Neuronal stem cell (in vitro differentiated cells): ENCODE measurements at regions not wholly inside any gene's neighbourhood (a gene's known extent, or its start where the extent isn't known, plus 50 kb on each side); places are given as distances from the start of the nearest gene placed in this dataset.

Experiments used
- DNase-seq: peaks from one replicate; pipeline ENCODE4 v3.0.0-alpha.2; 2013; ENCODE audit warnings: low spot score
- H2AFZ ChIP-seq: one replicate; pipeline ENCODE4 v1.6.1; 2013; ENCODE audit warnings: mild to moderate bottlenecking, low read length, inconsistent platforms
- H2AK5ac ChIP-seq: 2 replicates; pipeline ENCODE4 v1.6.1; 2013; ENCODE audit warnings: low read depth, mild to moderate bottlenecking, inconsistent platforms, low read length, moderate library complexity, mixed read lengths
- H2BK120ac ChIP-seq: 2 replicates; pipeline ENCODE4 v1.6.1; 2013; ENCODE audit warnings: low read depth, mild to moderate bottlenecking, inconsistent platforms, low read length, moderate library complexity, mixed read lengths
- H2BK12ac ChIP-seq: one replicate; pipeline ENCODE4 v1.6.1; 2013; ENCODE audit warnings: low read length, inconsistent platforms
- H2BK15ac ChIP-seq: 2 replicates; pipeline ENCODE4 v1.6.1; 2013; ENCODE audit warnings: mild to moderate bottlenecking, low read length, inconsistent platforms, mixed read lengths
- H2BK5ac ChIP-seq: one replicate; pipeline ENCODE4 v1.6.1; 2013; ENCODE audit warnings: inconsistent platforms, mild to moderate bottlenecking, low read length, moderate library complexity
- H3K14ac ChIP-seq: one replicate; pipeline ENCODE4 v1.6.1; 2013; ENCODE audit warnings: low read length, inconsistent platforms
- H3K18ac ChIP-seq: 2 replicates; pipeline ENCODE4 v1.6.1; 2013; ENCODE audit warnings: low read length, inconsistent platforms
- H3K23ac ChIP-seq: 2 replicates; pipeline ENCODE4 v1.6.1; 2013; ENCODE audit warnings: low read depth, mild to moderate bottlenecking, mixed read lengths, low read length, inconsistent platforms; ENCODE audit not compliant: poor library complexity
- H3K27ac ChIP-seq: replicated peaks from 3 replicates; pipeline ENCODE4 v1.5.1; 2013; ENCODE audit warnings: low read length, inconsistent platforms
- H3K27me3 ChIP-seq, 3 experiments: 2 replicates each; pipeline ENCODE4 v1.6.1; 2013; ENCODE audit warnings: low read length in 3 of 3, mild to moderate bottlenecking in 2 of 3, inconsistent platforms in 1 of 3, low read depth in 1 of 3, mixed read lengths in 1 of 3, moderate library complexity in 1 of 3; ENCODE audit not compliant: control insufficient read depth in 3 of 3, insufficient read depth in 3 of 3
- H3K36me3 ChIP-seq, 2 donors: replicated peaks in 1 of 2; 2 replicates each; pipeline ENCODE4 v1.6.1; 2013; ENCODE audit warnings: low read length in 2 of 2; ENCODE audit not compliant: control insufficient read depth in 2 of 2, insufficient read depth in 2 of 2
- H3K4ac ChIP-seq: 2 replicates; pipeline ENCODE4 v1.6.1; 2013; ENCODE audit warnings: inconsistent platforms, mild to moderate bottlenecking, low read length, moderate library complexity
- H3K4me1 ChIP-seq, 2 donors: 1 replicate in 1 of 2; 2 replicates in 1 of 2; pipeline ENCODE4 v1.6.1; 2013; ENCODE audit warnings: low read length in 2 of 2, low read depth in 1 of 2; ENCODE audit not compliant: control insufficient read depth in 2 of 2, insufficient read depth in 1 of 2
- H3K4me2 ChIP-seq: one replicate; pipeline ENCODE4 v1.6.1; 2013; ENCODE audit warnings: mild to moderate bottlenecking, low read length, inconsistent platforms; ENCODE audit not compliant: insufficient read depth, poor library complexity, severe bottlenecking
- H3K4me3 ChIP-seq, 2 donors: 2 replicates each; pipeline ENCODE4 v1.5.1; 2013; ENCODE audit warnings: low read length in 2 of 2, mild to moderate bottlenecking in 2 of 2, inconsistent platforms in 1 of 2, moderate library complexity in 1 of 2
- H3K79me1 ChIP-seq: one replicate; pipeline ENCODE4 v1.6.1; 2013; ENCODE audit warnings: low read depth, mild to moderate bottlenecking, inconsistent platforms, low read length, moderate library complexity
- H3K9ac ChIP-seq: one replicate; pipeline ENCODE4 v1.6.1; 2013; ENCODE audit warnings: mild to moderate bottlenecking, low read depth, low read length, inconsistent platforms; ENCODE audit not compliant: poor library complexity
- H3K9me3 ChIP-seq, 2 donors: replicated peaks in 1 of 2; 2 replicates each; pipeline versions ENCODE3 to v1.6.1; 2013; ENCODE audit warnings: low read length in 2 of 2, mild to moderate bottlenecking in 2 of 2, inconsistent platforms in 1 of 2, low read depth in 1 of 2, mixed read lengths in 1 of 2, moderate library complexity in 1 of 2; ENCODE audit not compliant: control insufficient read depth in 2 of 2, insufficient read depth in 1 of 2
- H4K8ac ChIP-seq: one replicate; pipeline ENCODE4 v1.6.1; 2013; ENCODE audit warnings: low read depth, mild to moderate bottlenecking, inconsistent platforms, low read length, moderate library complexity
- H4K91ac ChIP-seq: one replicate; pipeline ENCODE4 v1.6.1; 2013; ENCODE audit warnings: low read length, low read depth, mild to moderate bottlenecking, inconsistent platforms; ENCODE audit not compliant: poor library complexity
- WGBS, 2 donors: extraction: QIAGEN DNeasy Blood & Tissue Kit; methylation state at CpG; one replicate each; pipeline ENCODE4 v1.1.7; 2013; ENCODE audit warnings: missing lambda C conversion rate in 2 of 2, mixed read lengths in 1 of 2; ENCODE audit not compliant: insufficient read length in 2 of 2, insufficient replicate concordance in 1 of 2; ENCODE audit errors: extremely low coverage in 2 of 2; 5-methylcytosine and 5-hydroxymethylcytosine counted together

- no peak overlapping the region for H2BK5ac ChIP-seq
- H3K27ac ChIP-seq, result no peak overlapping the region
These were observed 207.5 kb downstream of the IL20RB start for GRCh38 chr3:137165117-137165806.

GRCh38 chr3:137171834-137172603 is 214.2 kb downstream of the IL20RB start:
- no peak overlapping the region for H3K9ac ChIP-seq
- H2BK12ac ChIP-seq, result no peak overlapping the region
- no peak overlapping the region for H3K4ac ChIP-seq
- H3K14ac ChIP-seq, result no peak overlapping the region
- no peak overlapping the region for H4K91ac ChIP-seq
- H2AK5ac ChIP-seq, result no peak overlapping the region
- no peaks in the 10 kb centered on the region for H3K36me3 ChIP-seq
- H3K18ac ChIP-seq, result no peak overlapping the region
- no peak overlapping the region for H3K27ac ChIP-seq
- no peak overlapping the region for H3K4me3 ChIP-seq
- H3K4me2 ChIP-seq, result no peak overlapping the region
- H4K8ac ChIP-seq, result no peak overlapping the region
- H3K27me3 ChIP-seq, result no peaks in the 10 kb centered on the region
- no peak overlapping the region for H2AFZ ChIP-seq
- no peaks in the 10 kb centered on the region for H3K9me3 ChIP-seq
- H3K79me1 ChIP-seq, result no peaks in the 10 kb centered on the region
- H2BK15ac ChIP-seq, result no peak overlapping the region
- DNase-seq, result no peak
- no peaks in the 10 kb centered on the region for H3K4me1 ChIP-seq
- no peak overlapping the region for H2BK5ac ChIP-seq
- no peak overlapping the region for H2BK120ac ChIP-seq
- no CpG with 5 or more reads among the region's 5 CpGs for WGBS, 2 donors
- no peak overlapping the region for H3K23ac ChIP-seq

More at GRCh38 chr3:137165117-137165806, 207.5 kb downstream of the IL20RB start:
- no peak overlapping the region for H4K8ac ChIP-seq
- no peak overlapping the region for H3K14ac ChIP-seq
- no peak overlapping the region for H3K4me3 ChIP-seq
- no peak overlapping the region for H3K18ac ChIP-seq
- no peaks in the 10 kb centered on the region for H3K9me3 ChIP-seq
- no peak overlapping the region for H2BK120ac ChIP-seq
- H4K91ac ChIP-seq, result no peak overlapping the region
- no peaks in the 10 kb centered on the region for H3K36me3 ChIP-seq
- H2AFZ ChIP-seq, result no peak overlapping the region
- peaks cover 0 to 5% of the 10 kb centered on the region in 2 donors for H3K4me1 ChIP-seq
- no peak overlapping the region for H2BK12ac ChIP-seq
- no peak overlapping the region for H3K4me2 ChIP-seq
- H3K23ac ChIP-seq, result no peak overlapping the region
- DNase-seq, result no peak
- no peak overlapping the region for H3K9ac ChIP-seq
- no CpG with 5 or more reads among the region's 7 CpGs for WGBS, 2 donors
- H3K79me1 ChIP-seq, result no peaks in the 10 kb centered on the region
- no peaks in the 10 kb centered on the region for H3K27me3 ChIP-seq
- no peak overlapping the region for H2BK15ac ChIP-seq
- no peak overlapping the region for H2AK5ac ChIP-seq
- no peak overlapping the region for H3K4ac ChIP-seq

- Histone ChIP-seq H3K4ac (no peak overlapping the region), H4K8ac (no peak overlapping the region), H3K4me3 (no peak overlapping the region), H3K79me1 (no peaks in the 10 kb centered on the region), H2BK15ac (no peak overlapping the region), H3K23ac (no peak overlapping the region), H2AK5ac (no peak overlapping the region), H2BK12ac (no peak overlapping the region), H3K27ac (no peak overlapping the region), H3K4me1 (no peaks in the 10 kb centered on the region), H3K36me3 (no peaks in the 10 kb centered on the region), H3K18ac (no peak overlapping the region), H3K4me2 (no peak overlapping the region), H3K27me3 (no peaks in the 10 kb centered on the region), H2BK120ac (no peak overlapping the region), H2BK5ac (no peak overlapping the region), H2AFZ (no peak overlapping the region), H3K9ac (no peak overlapping the region), H3K14ac (no peak overlapping the region), H4K91ac (no peak overlapping the region), H3K9me3 (no peaks in the 10 kb centered on the region)
- no CpG with 5 or more reads among the region's 1 CpG for WGBS, 2 donors
- no peak for DNase-seq
These were observed 214.9 kb downstream of the IL20RB start for GRCh38 chr3:137172728-137173127.

DNA sequence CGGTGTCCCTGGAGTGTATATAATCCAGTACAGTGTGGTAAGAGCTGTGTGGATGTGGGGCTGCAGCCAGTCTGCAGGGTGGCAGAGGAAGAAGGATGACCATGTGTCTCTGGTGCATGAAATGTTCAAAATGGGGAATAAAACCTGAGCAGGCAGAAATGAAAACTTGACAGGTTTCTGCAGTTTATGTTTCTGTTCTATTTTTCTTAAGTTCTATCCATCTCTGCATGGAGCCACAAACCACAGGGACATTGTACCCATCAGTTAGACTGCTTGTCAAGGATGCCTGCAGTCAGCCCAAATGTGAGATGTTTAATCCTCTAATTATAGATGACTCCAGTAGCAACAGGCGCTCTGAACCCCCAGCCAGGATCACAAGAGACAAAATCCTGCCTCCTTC is 216.7 kb downstream of the IL20RB start:
- no peak overlapping the region for H3K23ac ChIP-seq
- H3K27me3 ChIP-seq, result no peaks in the 10 kb centered on the region
- H3K36me3 ChIP-seq, result no peaks in the 10 kb centered on the region
- no peak overlapping the region for H2AK5ac ChIP-seq
- H3K4me3 ChIP-seq, result no peak overlapping the region
- no peak overlapping the region for H2AFZ ChIP-seq
- no CpG with 5 or more reads among the region's 2 CpGs for WGBS, 2 donors
- no peak overlapping the region for H2BK5ac ChIP-seq
- H4K91ac ChIP-seq, result no peak overlapping the region
- H3K4ac ChIP-seq, result no peak overlapping the region
- H3K9me3 ChIP-seq, result no peaks in the 10 kb centered on the region
- H3K4me1 ChIP-seq, result no peaks in the 10 kb centered on the region
- no peak overlapping the region for H2BK120ac ChIP-seq
- no peak overlapping the region for H3K18ac ChIP-seq
- no peak overlapping the region for H3K14ac ChIP-seq
- no peak overlapping the region for H2BK12ac ChIP-seq
- no peak overlapping the region for H3K9ac ChIP-seq
- H3K4me2 ChIP-seq, result no peak overlapping the region
- H3K27ac ChIP-seq, result no peak overlapping the region
- H3K79me1 ChIP-seq, result no peaks in the 10 kb centered on the region
- no peak overlapping the region for H4K8ac ChIP-seq
- no peak overlapping the region for H2BK15ac ChIP-seq
- DNase-seq, result no peak
